ENCODE measurements at regions not wholly inside any gene's neighbourhood (a gene's known extent, or its start where the extent isn't known, plus 50 kb on each side); places are given as distances from the start of the nearest gene placed in this dataset.

GRCh38 chr13:22332416-22332815 is 661.5 kb downstream of the FGF9 start:
- no TSS peak for BruUV-seq (replicated peaks)
- POLR2A ChIA-PET (ENCODE audit: unreplicated experiment), result no interaction called here
- CTCF ChIA-PET, result no interaction called here

GRCh38 chr13:22336460-22336859 is 665.6 kb downstream of the FGF9 start:
- H3K36me3 ChIP-seq (ENCODE audit: low read depth), result no peaks in the 10 kb centered on the region
- no peaks in the 10 kb centered on the region for H3K27me3 ChIP-seq (ENCODE audit: insufficient read depth, low read depth)
- H3K4me2 ChIP-seq, result no peak overlapping the region
- H3K9me2 ChIP-seq (ENCODE audit: insufficient read depth), result no peaks in the 10 kb centered on the region
- CTCF ChIA-PET, result no interaction called here
- no TSS peak for BruUV-seq (replicated peaks)
- no peaks in the 10 kb centered on the region for H3K9me3 ChIP-seq (ENCODE audit: insufficient read depth, low read depth)
- intact Hi-C loops (cut with micrococcal nuclease; ENCODE audit: unreplicated experiment), result no loop called here
- H3K4me1 ChIP-seq (replicated peaks; ENCODE audit: insufficient read depth), result no peaks in the 10 kb centered on the region
- no peaks in the 10 kb centered on the region for H3K79me2 ChIP-seq (ENCODE audit: low read depth)
- POLR2A ChIA-PET (ENCODE audit: unreplicated experiment), result no interaction called here
- H2AFZ ChIP-seq, result no peak overlapping the region
- H4K20me1 ChIP-seq (ENCODE audit: insufficient read depth), result no peaks in the 10 kb centered on the region
- TF ChIP-seq EZH2 (IDR thresholded peaks at IDR 0.05; ENCODE audit: low read depth), result no peak
- TF ChIP-seq CTCF (conservative IDR thresholded peaks at IDR 0.05), result no peak
- H3K4me3 ChIP-seq, result no peak overlapping the region
- no peak overlapping the region for H3K27ac ChIP-seq
- no peak for DNase-seq
- H3F3A ChIP-seq (ENCODE audit: insufficient read depth, low read depth), result no peaks in the 10 kb centered on the region

More at GRCh38 chr13:22332416-22332815, 661.5 kb downstream of the FGF9 start:
- Histone ChIP-seq H3K36me3 (ENCODE audit: low read depth) (no peaks in the 10 kb centered on the region), H3K9me2 (ENCODE audit: insufficient read depth) (no peaks in the 10 kb centered on the region; the same call in 1 of the 2 replicates), H3K4me2 (no peak overlapping the region), H3K27ac (no peak overlapping the region), H3K27me3 (ENCODE audit: insufficient read depth, low read depth) (no peaks in the 10 kb centered on the region), H4K20me1 (ENCODE audit: insufficient read depth) (no peaks in the 10 kb centered on the region), H3K4me1 (replicated peaks; ENCODE audit: insufficient read depth) (no peaks in the 10 kb centered on the region), H3K9me3 (ENCODE audit: insufficient read depth, low read depth) (no peaks in the 10 kb centered on the region), H3K79me2 (ENCODE audit: low read depth) (no peaks in the 10 kb centered on the region), H3F3A (ENCODE audit: insufficient read depth, low read depth) (no peaks in the 10 kb centered on the region), H2AFZ (no peak overlapping the region), H3K4me3 (no peak overlapping the region)
- intact Hi-C loops (cut with micrococcal nuclease; ENCODE audit: unreplicated experiment), result no loop called here
- no peak for TF ChIP-seq EZH2 (IDR thresholded peaks at IDR 0.05; ENCODE audit: low read depth)
- no peak for TF ChIP-seq CTCF (conservative IDR thresholded peaks at IDR 0.05)
- no peak for DNase-seq

- no peaks in the 10 kb centered on the region for H3K36me3 ChIP-seq (ENCODE audit: low read depth)
- ChIA-PET POLR2A (ENCODE audit: unreplicated experiment) (no interaction called here), CTCF (no interaction called here)
- H3K9me3 ChIP-seq (ENCODE audit: insufficient read depth, low read depth), result no peaks in the 10 kb centered on the region; the same call in 1 of the 2 replicates
- no peaks in the 10 kb centered on the region for H3K27me3 ChIP-seq (ENCODE audit: insufficient read depth, low read depth)
- no peaks in the 10 kb centered on the region for H3K79me2 ChIP-seq (ENCODE audit: low read depth)
- H2AFZ ChIP-seq, result no peak overlapping the region
- no peak for TF ChIP-seq CTCF (conservative IDR thresholded peaks at IDR 0.05)
- TF ChIP-seq EZH2 (IDR thresholded peaks at IDR 0.05; ENCODE audit: low read depth), result no peak
- H3K4me1 ChIP-seq (replicated peaks; ENCODE audit: insufficient read depth), result no peaks in the 10 kb centered on the region
- no peaks in the 10 kb centered on the region for H3F3A ChIP-seq (ENCODE audit: insufficient read depth, low read depth)
- H3K27ac ChIP-seq, result no peak overlapping the region
- no peak overlapping the region for H3K4me3 ChIP-seq
- no peak for DNase-seq
- no peak overlapping the region for H3K4me2 ChIP-seq
- no peaks in the 10 kb centered on the region for H4K20me1 ChIP-seq (ENCODE audit: insufficient read depth)
- intact Hi-C loops (cut with micrococcal nuclease; ENCODE audit: unreplicated experiment), result no loop called here
- no TSS peak for BruUV-seq (replicated peaks)
- no peaks in the 10 kb centered on the region for H3K9me2 ChIP-seq (ENCODE audit: insufficient read depth)
These were observed 686.3 kb downstream of the FGF9 start for GRCh38 chr13:22357132-22357531.
